Erythroblast (primary cell): ENCODE measurements at regions not wholly inside any gene's neighbourhood (a gene's known extent, or its start where the extent isn't known, plus 50 kb on each side); places are given as distances from the start of the nearest gene placed in this dataset.

Experiments
- GATA1 ChIP-seq: IDR thresholded peaks from 2 replicates; pipeline ENCODE4 v1.6.1; 2011; ENCODE audit warnings: low read depth, mild to moderate bottlenecking, control low read depth, low read length, moderate library complexity
- POLR2A ChIP-seq: IDR thresholded peaks from 2 replicates; pipeline ENCODE4 v1.6.1; 2011; ENCODE audit warnings: mild to moderate bottlenecking, low read length

- no peak for TF ChIP-seq POLR2A
- no peak for TF ChIP-seq GATA1
Observed at GRCh38 chr1:230498704-230499103, 72.6 kb upstream of the PGBD5 start.
